ENCODE measurements at regions not wholly inside any gene's neighbourhood (a gene's known extent, or its start where the extent isn't known, plus 50 kb on each side); places are given as distances from the start of the nearest gene placed in this dataset.

DNA sequence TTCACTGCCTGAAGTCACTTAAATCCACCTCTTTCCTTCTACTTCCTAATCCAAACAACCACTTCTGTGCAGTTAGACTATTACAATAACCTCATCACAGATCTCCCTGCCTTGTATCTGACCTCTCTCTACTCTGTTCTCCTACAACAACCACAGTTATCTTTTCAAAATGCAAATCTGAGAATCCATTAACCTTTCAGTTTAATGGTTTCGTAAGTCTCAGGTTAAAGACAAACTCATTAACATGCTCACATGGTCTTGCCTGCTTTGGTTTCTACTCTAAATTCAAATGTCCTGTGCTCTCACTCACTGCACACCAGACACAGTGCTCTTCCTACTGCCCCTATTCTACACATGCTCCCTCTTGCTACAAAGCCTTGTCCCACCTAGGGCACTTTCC is 406.5 kb upstream of the THBS1 start:
- Histone ChIP-seq H3K9ac (replicated peaks in 1 of 4; ENCODE audit: extremely low read depth in 1 of 4, low read depth in 3 of 4, low read length in 3 of 4) (no peak overlapping the region), H4K91ac (replicated peaks; ENCODE audit: insufficient read length, low read length) (no peak overlapping the region), H2AFZ (ENCODE audit: low read length) (no peak overlapping the region), H4K5ac (ENCODE audit: insufficient read length, low read depth, low read length) (no peak overlapping the region), H3K4me1 (replicated peaks in 1 of 4; ENCODE audit: control insufficient read depth in 3 of 4, insufficient read depth in 4 of 4, low read length in 3 of 4) (peaks cover 5 to 17% (median 11%) of the 10 kb centered on the region in 4 experiments; a peak in 6 of 7 replicates), H2BK20ac (ENCODE audit: low read length) (no peak overlapping the region), H3K23me2 (ENCODE audit: low read depth, low read length) (no peaks in the 10 kb centered on the region; the same call in 1 of the 2 replicates), H3K4me3 (ENCODE audit: extremely low read depth in 1 of 4, insufficient read depth in 2 of 4, low read depth in 3 of 4, low read length in 4 of 4) (no peak overlapping the region), H2BK15ac (ENCODE audit: low read length) (no peak overlapping the region), H2AK5ac (ENCODE audit: low read depth, low read length) (no peak overlapping the region), H2BK5ac (ENCODE audit: low read depth, low read length) (no peak overlapping the region), H3K4ac (replicated peaks; ENCODE audit: insufficient read length, low read depth, low read length) (no peak overlapping the region), H3K79me2 (ENCODE audit: control insufficient read depth in 1 of 2, insufficient read depth in 2 of 2, low read length in 2 of 2) (no peaks in the 10 kb centered on the region), H3K56ac (replicated peaks; ENCODE audit: insufficient read length, low read depth, low read length) (no peak overlapping the region), H3K36me3 (ENCODE audit: control insufficient read depth in 2 of 4, insufficient read depth in 4 of 4, low read length in 3 of 4) (no peaks in the 10 kb centered on the region), H4K20me1 (replicated peaks in 1 of 2; ENCODE audit: control insufficient read depth in 1 of 2, insufficient read depth in 2 of 2, low read length in 2 of 2) (no peaks in the 10 kb centered on the region), H3K4me2 (ENCODE audit: insufficient read depth in 1 of 2, low read depth in 2 of 2, low read length in 2 of 2) (no peak overlapping the region), H2BK120ac (replicated peaks; ENCODE audit: low read depth, low read length) (no peak overlapping the region), H2BK12ac (ENCODE audit: low read depth, low read length) (peak overlapping the region; percentile 20; the same call in 1 of the 2 replicates), H3K23ac (ENCODE audit: insufficient read length) (no peak overlapping the region), H3K27me3 (replicated peaks in 1 of 4; ENCODE audit: control insufficient read depth in 3 of 4, extremely low read depth in 1 of 4, insufficient read depth in 3 of 4, low read length in 3 of 4) (no peaks in the 10 kb centered on the region), H3K79me1 (ENCODE audit: low read depth, low read length) (no peaks in the 10 kb centered on the region), H3K18ac (ENCODE audit: extremely low read depth, low read length) (no peak overlapping the region), H3K27ac (ENCODE audit: low read depth, low read length) (no peak overlapping the region), H4K8ac (ENCODE audit: extremely low read depth, insufficient read depth, low read length) (no peak overlapping the region), H3K9me3 (ENCODE audit: insufficient read depth in 2 of 2, low read depth in 1 of 2, low read length in 1 of 2) (no peaks in the 10 kb centered on the region), H3K14ac (ENCODE audit: insufficient read length) (no peak overlapping the region)
- FAIRE-seq (no peak), DNase-seq (ENCODE audit: low read depth in 1 of 2, low spot score in 2 of 2) (no peak)
- POLR2A ChIA-PET (ENCODE audit: partially characterized antibody), result no interaction called here
- WGBS, 2 experiments (ENCODE audit: extremely low coverage in 1 of 2, insufficient coverage in 1 of 2, insufficient read length in 1 of 2, insufficient replicate concordance in 2 of 2, low coverage in 1 of 2, low lambda C conversion rate in 2 of 2, missing lambda C conversion rate in 1 of 2), result 87% methylated on average over 1 of the region's 1 CpG; no CpG with 5 or more reads in 1 of the 2 experiments
- CTCF ChIA-PET (ENCODE audit: partially characterized antibody), result interaction anchor here (1.5 kb wide), 1 partner anchor 18 kb away, joined by 3 read pairs; no protein-coding TSS in a partner anchor
- TF ChIP-seq BCL11A (IDR thresholded peaks at IDR 0.05; ENCODE audit: low read depth in 2 of 2, low read length in 2 of 2), result no peak
- TF ChIP-seq CREB1 (IDR thresholded peaks at IDR 0.05), result no peak
- TF ChIP-seq TEAD4 (IDR thresholded peaks at IDR 0.05; ENCODE audit: low read depth, low read length), result no peak
- TF ChIP-seq CHD1 (IDR thresholded peaks at IDR 0.05; ENCODE audit: low read depth, low read length), result no peak
- TF ChIP-seq HDAC2 (IDR thresholded peaks at IDR 0.05; ENCODE audit: borderline replicate concordance in 1 of 2, low read depth in 2 of 2, low read length in 2 of 2), result no peak
- no peak for TF ChIP-seq YY1 (IDR thresholded peaks at IDR 0.05; ENCODE audit: low read depth, low read length)
- TF ChIP-seq CEBPB (IDR thresholded peaks at IDR 0.05; ENCODE audit: low read depth, low read length), result no peak
- TF ChIP-seq CBX5 (IDR thresholded peaks at IDR 0.05; ENCODE audit: low read depth, low read length), result no peak
- no peak for TF ChIP-seq SAP30 (IDR thresholded peaks at IDR 0.05; ENCODE audit: insufficient read depth, insufficient replicate concordance, low read length)
- no peak for TF ChIP-seq PHF8 (conservative IDR thresholded peaks at IDR 0.05; ENCODE audit: low read depth, low read length)
- TF ChIP-seq SP1 (IDR thresholded peaks at IDR 0.05; ENCODE audit: low read depth, low read length), result no peak
- no peak for TF ChIP-seq SRF (IDR thresholded peaks at IDR 0.05; ENCODE audit: low read depth, low read length)
- TF ChIP-seq NANOG (IDR thresholded peaks at IDR 0.05; ENCODE audit: insufficient read depth, low read depth, low read length, poor library complexity, severe bottlenecking), result no peak
- no peak for TF ChIP-seq EP300 (IDR thresholded peaks at IDR 0.05; ENCODE audit: borderline replicate concordance in 1 of 2, low read depth in 2 of 2, low read length in 2 of 2)
- TF ChIP-seq MAFK (IDR thresholded peaks at IDR 0.05; ENCODE audit: low read depth, low read length), result no peak
